Sigmoid colon (tissue), 6 donors: ENCODE measurements at regions not wholly inside any gene's neighbourhood (a gene's known extent, or its start where the extent isn't known, plus 50 kb on each side); places are given as distances from the start of the nearest gene placed in this dataset.

Experiments used
- DNase-seq: peaks from one replicate; pipeline ENCODE4 v3.0.0-alpha.2; 2019
- H3K27ac ChIP-seq, 4 donors: fragments of 200-600 bp; sonication (generic); one replicate each; pipeline ENCODE4 v1.5.1; 2016 to 2019; ENCODE audit warnings: mild to moderate bottlenecking in 1 of 4
- H3K27me3 ChIP-seq, 3 donors: fragments of 200-600 bp; sonication (generic); one replicate each; pipeline ENCODE4 v1.5.1; 2019; ENCODE audit warnings: mild to moderate bottlenecking in 1 of 3
- H3K36me3 ChIP-seq, 4 donors: fragments of 200-600 bp; sonication (generic); one replicate each; pipeline ENCODE4 v1.5.1; 2016 to 2019
- H3K4me1 ChIP-seq, 4 donors: fragments of 200-600 bp; sonication (generic); one replicate each; pipeline ENCODE4 v1.5.1; 2017 to 2019
- H3K4me3 ChIP-seq, 4 donors: fragments of 200-600 bp; sonication (generic); one replicate each; pipeline ENCODE4 v1.5.1; 2017 to 2019; ENCODE audit warnings: mild to moderate bottlenecking in 2 of 4, moderate library complexity in 1 of 4
- H3K9me3 ChIP-seq, 4 donors: fragments of 200-600 bp in 3 of 4; sonication (generic) in 3 of 4; one replicate each; pipeline versions ENCODE4 v1.5.1 to v1.6.1; 2013 to 2019
- CTCF ChIP-seq, 4 experiments: fragments of 450-650 bp in 3 of 4; fragments of 200-600 bp in 1 of 4; IDR thresholded peaks; one replicate each; pipeline ENCODE4 v1.5.1; 2016 to 2019; ENCODE audit warnings: antibody characterized with exemption in 4 of 4, mild to moderate bottlenecking in 3 of 4, moderate library complexity in 2 of 4
- EP300 ChIP-seq, 4 donors: sonication (generic); formaldehyde crosslinking; IDR thresholded peaks; one replicate each; pipeline ENCODE4 v1.6.1; 2017; ENCODE audit warnings: antibody characterized with exemption in 4 of 4
- POLR2A ChIP-seq, 2 donors: fragments of 450-650 bp; IDR thresholded peaks; one replicate each; pipeline ENCODE4 v1.6.1; 2016; ENCODE audit warnings: antibody characterized with exemption in 2 of 2, mild to moderate bottlenecking in 2 of 2, moderate library complexity in 2 of 2
- POLR2AphosphoS5 ChIP-seq, 4 donors: sonication (generic); formaldehyde crosslinking; IDR thresholded peaks; one replicate each; pipeline ENCODE4 v1.6.1; 2017; ENCODE audit warnings: antibody characterized with exemption in 4 of 4
- WGBS, 2 donors: extraction: QIAGEN DNeasy Blood & Tissue Kit; methylation state at CpG; one replicate each; pipeline ENCODE4 v1.1.7; 2013; 5-methylcytosine and 5-hydroxymethylcytosine counted together
- intact Hi-C: fragments of 100-400 bp; cut with DNase I; formaldehyde crosslinking; loops from one replicate; pipeline ENCODE4 v1.15.1; 2023
- donor health status: healthy with polysubstance abuse.
- donor health status: healthy.

- Histone ChIP-seq H3K36me3 (no peaks in the 10 kb centered on the region), H3K27ac (no peak overlapping the region), H3K9me3 (peaks cover 0 to under 1% (median 0%) of the 10 kb centered on the region in 4 donors), H3K4me3 (no peak overlapping the region), H3K27me3 (no peaks in the 10 kb centered on the region), H3K4me1 (no peaks in the 10 kb centered on the region)
- intact Hi-C loops, result no loop called here
- no peak for TF ChIP-seq POLR2A (IDR thresholded peaks at IDR 0.05)
- no peak for TF ChIP-seq POLR2AphosphoS5 (IDR thresholded peaks at IDR 0.05)
- TF ChIP-seq EP300 (IDR thresholded peaks at IDR 0.05), result no peak
- no peak for TF ChIP-seq CTCF (IDR thresholded peaks at IDR 0.05)
- DNase-seq, result no peak
- 73 to 93% methylated on average over 7 of the region's 7 CpGs for WGBS, 2 donors
These were observed 91.3 kb upstream of the SLC35B3 start for GRCh38 chr6:8526624-8527023.

- no peaks in the 10 kb centered on the region for H3K27me3 ChIP-seq
- no peaks in the 10 kb centered on the region for H3K4me1 ChIP-seq
- no peaks in the 10 kb centered on the region for H3K36me3 ChIP-seq
- no peak for TF ChIP-seq CTCF (IDR thresholded peaks at IDR 0.05)
- no peak for TF ChIP-seq POLR2A (IDR thresholded peaks at IDR 0.05)
- no peak for TF ChIP-seq EP300 (IDR thresholded peaks at IDR 0.05)
- TF ChIP-seq POLR2AphosphoS5 (IDR thresholded peaks at IDR 0.05), result no peak
- 98 to 100% methylated on average over 1 of the region's 1 CpG for WGBS, 2 donors
- H3K9me3 ChIP-seq, result peaks cover 0 to 3% (median 0%) of the 10 kb centered on the region in 4 donors
- no peak overlapping the region for H3K27ac ChIP-seq
- intact Hi-C loops, result no loop called here
- DNase-seq, result no peak
- H3K4me3 ChIP-seq, result no peak overlapping the region
These were observed 90.0 kb upstream of the SLC35B3 start for GRCh38 chr6:8525370-8525769.

GRCh38 chr6:8513174-8513573 is 77.8 kb upstream of the SLC35B3 start:
- TF ChIP-seq EP300 (IDR thresholded peaks at IDR 0.05) (no peak), POLR2AphosphoS5 (IDR thresholded peaks at IDR 0.05) (no peak), CTCF (IDR thresholded peaks at IDR 0.05) (no peak), POLR2A (IDR thresholded peaks at IDR 0.05) (no peak)
- H3K4me1 ChIP-seq, result no peaks in the 10 kb centered on the region
- no peaks in the 10 kb centered on the region for H3K36me3 ChIP-seq
- intact Hi-C loops, result no loop called here
- 85 to 94% methylated on average over 1 of the region's 1 CpG for WGBS, 2 donors
- no peaks in the 10 kb centered on the region for H3K27me3 ChIP-seq
- no peaks in the 10 kb centered on the region for H3K9me3 ChIP-seq
- no peak overlapping the region for H3K4me3 ChIP-seq
- H3K27ac ChIP-seq, result no peak overlapping the region
- no peak for DNase-seq

GRCh38 chr6:8507286-8507685 is 71.9 kb upstream of the SLC35B3 start:
- no peaks in the 10 kb centered on the region for H3K9me3 ChIP-seq
- no peaks in the 10 kb centered on the region for H3K36me3 ChIP-seq
- no peak overlapping the region for H3K4me3 ChIP-seq
- no peak overlapping the region for H3K27ac ChIP-seq
- intact Hi-C loops, result no loop called here
- 94 to 95% methylated on average over 5 of the region's 5 CpGs for WGBS, 2 donors
- TF ChIP-seq POLR2A (IDR thresholded peaks at IDR 0.05) (no peak), EP300 (IDR thresholded peaks at IDR 0.05) (no peak), CTCF (IDR thresholded peaks at IDR 0.05) (no peak), POLR2AphosphoS5 (IDR thresholded peaks at IDR 0.05) (no peak)
- H3K27me3 ChIP-seq, result no peaks in the 10 kb centered on the region
- no peak for DNase-seq
- no peaks in the 10 kb centered on the region for H3K4me1 ChIP-seq

- intact Hi-C loops, result no loop called here
- 18 to 20% methylated on average over 1 of the region's 1 CpG for WGBS, 2 donors
These were observed 70.8 kb upstream of the SLC35B3 start for GRCh38 chr6:8506126-8506525.

More at GRCh38 chr6:8506126-8506525, 70.8 kb upstream of the SLC35B3 start:
- no peaks in the 10 kb centered on the region for H3K4me1 ChIP-seq
- no peak for TF ChIP-seq POLR2A (IDR thresholded peaks at IDR 0.05)
- TF ChIP-seq POLR2AphosphoS5 (IDR thresholded peaks at IDR 0.05), result no peak
- H3K27me3 ChIP-seq, result no peaks in the 10 kb centered on the region
- no peak overlapping the region for H3K4me3 ChIP-seq
- H3K9me3 ChIP-seq, result no peaks in the 10 kb centered on the region
- no peak for DNase-seq
- H3K36me3 ChIP-seq, result no peaks in the 10 kb centered on the region
- no peak overlapping the region for H3K27ac ChIP-seq
